ENCODE measurements at regions not wholly inside any gene's neighbourhood (a gene's known extent, or its start where the extent isn't known, plus 50 kb on each side); places are given as distances from the start of the nearest gene placed in this dataset.

- TF ChIP-seq SP1 (IDR thresholded peaks at IDR 0.05) (no peak), ZNF384 (IDR thresholded peaks at IDR 0.05) (no peak)
Measured at GRCh38 chr2:125445495-125445894, 1210.5 kb upstream of the GYPC start.

All from HEK293T (cell line).